ENCODE measurements at regions not wholly inside any gene's neighbourhood (a gene's known extent, or its start where the extent isn't known, plus 50 kb on each side); places are given as distances from the start of the nearest gene placed in this dataset.

DNA sequence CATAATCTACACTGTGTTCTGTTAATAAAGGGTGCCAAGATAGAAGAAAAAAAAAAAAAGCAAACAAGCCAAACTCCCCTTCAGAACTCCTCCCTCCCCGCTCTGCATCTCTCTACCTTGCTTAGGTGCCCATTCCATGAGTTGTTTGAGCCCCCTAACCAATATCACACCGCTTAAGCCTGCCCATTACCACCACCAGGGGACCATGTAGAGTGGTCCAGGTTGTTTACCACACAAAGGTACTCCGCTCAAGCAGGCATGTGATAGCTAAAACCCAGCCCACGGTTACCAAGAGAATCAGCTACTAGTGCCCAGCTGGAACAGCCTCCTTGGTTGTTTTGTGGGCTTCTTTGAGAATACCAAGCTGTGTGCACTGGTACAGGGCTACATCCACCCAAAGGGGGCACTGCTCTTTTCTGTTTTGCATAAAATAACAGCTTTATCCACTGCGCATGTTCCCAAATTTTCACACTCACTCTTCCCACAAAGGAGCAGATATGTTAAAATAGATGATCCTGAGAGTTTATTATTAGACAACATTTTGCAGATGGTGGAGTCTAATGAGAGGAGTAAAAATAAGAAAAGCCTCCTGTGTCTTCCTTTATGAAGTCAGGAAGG lies 304.1 kb downstream of the DEPDC1B start:
- Mint-ChIP-seq H3K4me3 (ENCODE audit: unreplicated experiment) (no peak overlapping the region), H3K36me3 (ENCODE audit: insufficient read depth, unreplicated experiment) (no peaks in the 10 kb centered on the region), H3K27me3 (ENCODE audit: insufficient read depth, unreplicated experiment) (peaks cover 82% of the 10 kb centered on the region), H3K4me1 (ENCODE audit: insufficient read depth, unreplicated experiment) (no peaks in the 10 kb centered on the region), H3K27ac (ENCODE audit: low read depth, unreplicated experiment) (no peak overlapping the region), H3K9me3 (ENCODE audit: unreplicated experiment) (no peaks in the 10 kb centered on the region)
- TF ChIP-seq, protein P1, sequence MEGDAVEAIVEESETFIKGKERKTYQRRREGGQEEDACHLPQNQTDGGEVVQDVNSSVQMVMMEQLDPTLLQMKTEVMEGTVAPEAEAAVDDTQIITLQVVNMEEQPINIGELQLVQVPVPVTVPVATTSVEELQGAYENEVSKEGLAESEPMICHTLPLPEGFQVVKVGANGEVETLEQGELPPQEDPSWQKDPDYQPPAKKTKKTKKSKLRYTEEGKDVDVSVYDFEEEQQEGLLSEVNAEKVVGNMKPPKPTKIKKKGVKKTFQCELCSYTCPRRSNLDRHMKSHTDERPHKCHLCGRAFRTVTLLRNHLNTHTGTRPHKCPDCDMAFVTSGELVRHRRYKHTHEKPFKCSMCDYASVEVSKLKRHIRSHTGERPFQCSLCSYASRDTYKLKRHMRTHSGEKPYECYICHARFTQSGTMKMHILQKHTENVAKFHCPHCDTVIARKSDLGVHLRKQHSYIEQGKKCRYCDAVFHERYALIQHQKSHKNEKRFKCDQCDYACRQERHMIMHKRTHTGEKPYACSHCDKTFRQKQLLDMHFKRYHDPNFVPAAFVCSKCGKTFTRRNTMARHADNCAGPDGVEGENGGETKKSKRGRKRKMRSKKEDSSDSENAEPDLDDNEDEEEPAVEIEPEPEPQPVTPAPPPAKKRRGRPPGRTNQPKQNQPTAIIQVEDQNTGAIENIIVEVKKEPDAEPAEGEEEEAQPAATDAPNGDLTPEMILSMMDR (IDR thresholded peaks at IDR 0.05; ENCODE audit: unreplicated experiment): no peak
- no TSS peak for BruUV-seq (replicated peaks)
- intact Hi-C loops (cut with micrococcal nuclease): no loop called here
- no peak for DNase-seq (ENCODE audit: unreplicated experiment)
- POLR2A ChIA-PET: no interaction called here
- CTCF ChIA-PET: interaction anchor here (0.7 kb wide), 1 partner anchor 68 kb away, joined by 3 read pairs; no protein-coding TSS in a partner anchor

GRCh38 chr5:60387051-60387440 lies 312.9 kb downstream of the DEPDC1B start:
- intact Hi-C loops (cut with micrococcal nuclease): no loop called here
- H3K27ac Mint-ChIP-seq (ENCODE audit: low read depth, unreplicated experiment): no peak overlapping the region
- BruUV-seq (replicated peaks): no TSS peak
- H3K9me3 Mint-ChIP-seq (ENCODE audit: unreplicated experiment): no peaks in the 10 kb centered on the region
- TF ChIP-seq, protein P1 (IDR thresholded peaks at IDR 0.05; ENCODE audit: unreplicated experiment): no peak
- DNase-seq (ENCODE audit: unreplicated experiment): no peak
- H3K36me3 Mint-ChIP-seq (ENCODE audit: insufficient read depth, unreplicated experiment): no peaks in the 10 kb centered on the region
- no peaks in the 10 kb centered on the region for H3K4me1 Mint-ChIP-seq (ENCODE audit: insufficient read depth, unreplicated experiment)
- ChIA-PET CTCF (no interaction called here), POLR2A (no interaction called here)
- peaks cover 92% of the 10 kb centered on the region for H3K27me3 Mint-ChIP-seq (ENCODE audit: insufficient read depth, unreplicated experiment)
- no peak overlapping the region for H3K4me3 Mint-ChIP-seq (ENCODE audit: unreplicated experiment)

GRCh38 chr5:60386436-60387050 lies 313.4 kb downstream of the DEPDC1B start:
- no peak for DNase-seq (ENCODE audit: unreplicated experiment)
- no peaks in the 10 kb centered on the region for H3K4me1 Mint-ChIP-seq (ENCODE audit: insufficient read depth, unreplicated experiment)
- TF ChIP-seq, protein P1 (IDR thresholded peaks at IDR 0.05; ENCODE audit: unreplicated experiment): no peak
- intact Hi-C loops (cut with micrococcal nuclease): no loop called here
- H3K27me3 Mint-ChIP-seq (ENCODE audit: insufficient read depth, unreplicated experiment): peaks cover 92% of the 10 kb centered on the region
- no peak overlapping the region for H3K4me3 Mint-ChIP-seq (ENCODE audit: unreplicated experiment)
- H3K36me3 Mint-ChIP-seq (ENCODE audit: insufficient read depth, unreplicated experiment): no peaks in the 10 kb centered on the region
- ChIA-PET POLR2A (no interaction called here), CTCF (interaction anchor here (0.7 kb wide), 1 partner anchor 569 kb away, joined by 3 read pairs; no protein-coding TSS in a partner anchor)
- no TSS peak for BruUV-seq (replicated peaks)
- H3K27ac Mint-ChIP-seq (ENCODE audit: low read depth, unreplicated experiment): no peak overlapping the region
- H3K9me3 Mint-ChIP-seq (ENCODE audit: unreplicated experiment): no peaks in the 10 kb centered on the region

DNA sequence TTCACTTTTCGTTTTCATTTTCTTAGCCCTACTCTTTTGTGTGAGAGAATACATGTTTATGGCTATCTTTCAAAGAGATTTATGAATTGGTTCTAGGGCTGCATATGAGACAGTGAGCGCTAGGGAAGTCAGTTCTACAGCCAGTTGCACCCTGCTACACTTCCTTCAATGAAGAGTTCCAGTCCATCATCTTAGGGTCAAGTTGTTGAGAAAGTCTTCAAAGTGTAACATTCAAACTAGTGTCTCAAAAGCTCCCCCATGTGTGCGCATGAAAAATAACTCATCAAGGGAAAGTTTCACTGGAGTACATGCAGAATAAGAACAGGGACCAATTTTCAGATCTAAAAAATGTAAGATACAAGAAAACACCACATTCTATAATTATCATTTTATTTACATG lies 317.2 kb downstream of the DEPDC1B start:
- ChIA-PET POLR2A (interaction anchor here (0.6 to 0.7 kb wide), 2 partner anchors 10 to 572 kb away, joined by 3 read pairs; no protein-coding TSS in a partner anchor), CTCF (interaction anchor here (0.6 to 2.5 kb wide), 5 partner anchors 36 to 1278 kb away, joined by 3 to 21 read pairs (median 4); no protein-coding TSS in a partner anchor)
- peak; percentile 35 for DNase-seq (ENCODE audit: unreplicated experiment)
- no peaks in the 10 kb centered on the region for H3K36me3 Mint-ChIP-seq (ENCODE audit: insufficient read depth, unreplicated experiment)
- TF ChIP-seq, protein P1 (IDR thresholded peaks at IDR 0.05; ENCODE audit: unreplicated experiment): peak; percentile 34
- no peak overlapping the region for H3K27ac Mint-ChIP-seq (ENCODE audit: low read depth, unreplicated experiment)
- H3K9me3 Mint-ChIP-seq (ENCODE audit: unreplicated experiment): no peaks in the 10 kb centered on the region
- H3K27me3 Mint-ChIP-seq (ENCODE audit: insufficient read depth, unreplicated experiment): peaks cover 85% of the 10 kb centered on the region
- H3K4me1 Mint-ChIP-seq (ENCODE audit: insufficient read depth, unreplicated experiment): no peaks in the 10 kb centered on the region
- BruUV-seq (replicated peaks): no TSS peak
- intact Hi-C loops (cut with micrococcal nuclease): loop anchor here (1.0 kb wide), 3 partner anchors 87 to 569 kb away; no protein-coding TSS in a partner anchor
- H3K4me3 Mint-ChIP-seq (ENCODE audit: unreplicated experiment): no peak overlapping the region

Measured in MCF 10A (cell line).